ENCODE measurements at regions not wholly inside any gene's neighbourhood (a gene's known extent, or its start where the extent isn't known, plus 50 kb on each side); places are given as distances from the start of the nearest gene placed in this dataset.

- Mint-ChIP-seq H3K27me3 (ENCODE audit: low read depth) (no peaks in the 10 kb centered on the region), H3K4me3 (ENCODE audit: unreplicated experiment) (no peak overlapping the region), H3K27ac (ENCODE audit: unreplicated experiment) (no peak overlapping the region), H3K4me1 (ENCODE audit: low read depth) (no peaks in the 10 kb centered on the region), H3K9me3 (ENCODE audit: low read depth) (peaks cover 3% of the 10 kb centered on the region), H3K36me3 (ENCODE audit: low read depth) (no peaks in the 10 kb centered on the region)
- TF ChIP-seq, protein P1, sequence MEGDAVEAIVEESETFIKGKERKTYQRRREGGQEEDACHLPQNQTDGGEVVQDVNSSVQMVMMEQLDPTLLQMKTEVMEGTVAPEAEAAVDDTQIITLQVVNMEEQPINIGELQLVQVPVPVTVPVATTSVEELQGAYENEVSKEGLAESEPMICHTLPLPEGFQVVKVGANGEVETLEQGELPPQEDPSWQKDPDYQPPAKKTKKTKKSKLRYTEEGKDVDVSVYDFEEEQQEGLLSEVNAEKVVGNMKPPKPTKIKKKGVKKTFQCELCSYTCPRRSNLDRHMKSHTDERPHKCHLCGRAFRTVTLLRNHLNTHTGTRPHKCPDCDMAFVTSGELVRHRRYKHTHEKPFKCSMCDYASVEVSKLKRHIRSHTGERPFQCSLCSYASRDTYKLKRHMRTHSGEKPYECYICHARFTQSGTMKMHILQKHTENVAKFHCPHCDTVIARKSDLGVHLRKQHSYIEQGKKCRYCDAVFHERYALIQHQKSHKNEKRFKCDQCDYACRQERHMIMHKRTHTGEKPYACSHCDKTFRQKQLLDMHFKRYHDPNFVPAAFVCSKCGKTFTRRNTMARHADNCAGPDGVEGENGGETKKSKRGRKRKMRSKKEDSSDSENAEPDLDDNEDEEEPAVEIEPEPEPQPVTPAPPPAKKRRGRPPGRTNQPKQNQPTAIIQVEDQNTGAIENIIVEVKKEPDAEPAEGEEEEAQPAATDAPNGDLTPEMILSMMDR (IDR thresholded peaks at IDR 0.05) = no peak
- DNase-seq (ENCODE audit: low spot score) = no peak
These were observed 544.8 kb upstream of the EEF2KMT start for GRCh38 chr16:5642436-5642835.

- Mint-ChIP-seq H3K4me3 (ENCODE audit: unreplicated experiment) (no peak overlapping the region), H3K36me3 (ENCODE audit: low read depth) (no peaks in the 10 kb centered on the region), H3K27me3 (ENCODE audit: low read depth) (no peaks in the 10 kb centered on the region)
These were observed 544.4 kb upstream of the EEF2KMT start for GRCh38 chr16:5642011-5642410.

DNA sequence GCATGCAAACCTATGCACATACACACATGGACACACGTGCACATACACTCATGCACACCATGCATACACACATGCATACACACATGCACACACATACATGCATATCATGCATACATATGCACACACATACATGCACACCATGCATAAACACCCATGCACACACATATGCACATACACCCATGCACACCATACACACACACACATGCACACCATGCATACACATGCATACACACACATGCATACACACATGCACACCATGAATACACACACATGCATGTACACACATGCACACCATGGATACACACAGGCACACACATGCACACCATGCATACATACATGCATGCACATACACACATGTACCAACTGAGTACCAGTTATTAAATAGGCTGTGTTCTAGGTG lies 543.3 kb upstream of the EEF2KMT start:
- Mint-ChIP-seq H3K9me3 (ENCODE audit: low read depth) (peaks cover 3% of the 10 kb centered on the region), H3K4me3 (ENCODE audit: unreplicated experiment) (no peak overlapping the region), H3K27ac (ENCODE audit: unreplicated experiment) (no peak overlapping the region), H3K4me1 (ENCODE audit: low read depth) (no peaks in the 10 kb centered on the region), H3K36me3 (ENCODE audit: low read depth) (no peaks in the 10 kb centered on the region), H3K27me3 (ENCODE audit: low read depth) (no peaks in the 10 kb centered on the region)
- no peak for DNase-seq (ENCODE audit: low spot score)
- TF ChIP-seq, protein P1 (IDR thresholded peaks at IDR 0.05) = no peak

More at GRCh38 chr16:5642011-5642410, 544.4 kb upstream of the EEF2KMT start:
- DNase-seq (ENCODE audit: low spot score) = no peak
- TF ChIP-seq, protein P1 (IDR thresholded peaks at IDR 0.05) = no peak
- Mint-ChIP-seq H3K4me1 (ENCODE audit: low read depth) (no peaks in the 10 kb centered on the region), H3K27ac (ENCODE audit: unreplicated experiment) (no peak overlapping the region), H3K9me3 (ENCODE audit: low read depth) (peaks cover 3% of the 10 kb centered on the region)

DNA sequence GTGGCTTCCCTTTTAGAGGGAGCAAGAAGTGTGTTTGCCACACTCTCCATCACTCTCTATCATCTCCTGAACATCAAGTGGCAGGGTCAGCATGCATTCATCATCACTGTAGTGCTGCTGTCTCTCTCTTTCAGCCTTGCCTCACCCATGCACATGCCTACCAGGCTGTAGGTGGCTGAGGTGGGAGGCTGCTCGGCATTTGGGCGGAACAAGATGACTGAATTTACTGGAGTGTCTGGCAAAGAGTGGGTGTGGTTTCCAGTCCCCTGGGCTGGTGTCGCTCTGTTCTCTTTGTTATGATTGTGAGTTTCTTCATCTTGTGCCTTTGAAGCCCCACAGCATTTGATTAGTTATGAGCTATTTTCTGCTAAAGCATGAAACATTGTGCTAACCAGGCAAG lies 541.9 kb upstream of the EEF2KMT start:
- Mint-ChIP-seq H3K36me3 (ENCODE audit: low read depth) (no peaks in the 10 kb centered on the region), H3K27ac (ENCODE audit: unreplicated experiment) (no peak overlapping the region), H3K27me3 (ENCODE audit: low read depth) (no peaks in the 10 kb centered on the region), H3K9me3 (ENCODE audit: low read depth) (peaks cover 3% of the 10 kb centered on the region), H3K4me1 (ENCODE audit: low read depth) (no peaks in the 10 kb centered on the region), H3K4me3 (ENCODE audit: unreplicated experiment) (no peak overlapping the region)
- TF ChIP-seq, protein P1 (IDR thresholded peaks at IDR 0.05) = no peak
- DNase-seq (ENCODE audit: low spot score) = no peak

DNA sequence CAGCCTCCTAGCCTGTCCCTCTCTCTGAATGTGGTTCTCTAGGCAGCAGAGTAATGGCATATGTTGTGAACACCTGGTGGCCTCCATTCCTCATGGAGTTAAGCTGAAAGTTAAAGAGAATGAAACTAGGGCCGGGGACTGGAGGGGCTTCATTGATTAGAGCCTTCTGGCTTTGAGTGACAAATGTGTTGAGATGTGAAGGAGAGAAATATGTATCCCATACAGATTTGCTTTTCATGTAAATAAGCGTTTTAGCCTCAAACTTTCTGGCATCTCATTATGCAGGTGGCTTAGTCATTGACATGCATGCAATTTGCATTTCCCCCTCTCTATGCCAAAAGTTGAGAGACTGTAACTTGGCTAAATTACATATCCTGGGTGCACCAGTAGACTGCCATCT lies 537.7 kb upstream of the EEF2KMT start:
- Mint-ChIP-seq H3K9me3 (ENCODE audit: low read depth) (peaks cover 10% of the 10 kb centered on the region), H3K36me3 (ENCODE audit: low read depth) (no peaks in the 10 kb centered on the region), H3K4me3 (ENCODE audit: unreplicated experiment) (no peak overlapping the region), H3K27ac (ENCODE audit: unreplicated experiment) (no peak overlapping the region), H3K27me3 (ENCODE audit: low read depth) (no peaks in the 10 kb centered on the region), H3K4me1 (ENCODE audit: low read depth) (no peaks in the 10 kb centered on the region)
- TF ChIP-seq, protein P1 (IDR thresholded peaks at IDR 0.05) = no peak
- no peak for DNase-seq (ENCODE audit: low spot score)

Data from chondrocyte (in vitro differentiated cells).